GM12878 (cell line): ENCODE measurements at regions not wholly inside any gene's neighbourhood (a gene's known extent, or its start where the extent isn't known, plus 50 kb on each side); places are given as distances from the start of the nearest gene placed in this dataset.

ENCODE experiments used
- ATAC-seq: fragments of 200-7000 bp; cut with Tn5 transposase; 3 replicates; pipeline ENCODE4 v1.9.1; 2020; ENCODE audit warnings: mild to moderate bottlenecking, moderate library complexity
- BruUV-seq: library from RNA; stranded (reverse); fragments of 400-500 nt; replicated peaks from 2 replicates; lab custom pipeline; 2021; lab: Mats Ljungman, UMichigan
- CTCF ChIA-PET: fragments of 300-600 bp; sonication (Branson Sonifier 250); formaldehyde crosslinking; extraction: SDS; loops from one replicate; lab custom pipeline; 2021; ENCODE audit warnings: inconsistent platforms; lab: Yijun Ruan, JAX
- POLR2A ChIA-PET: fragments of 350-600 bp; formaldehyde crosslinking; extraction: SDS; loops from one replicate; lab custom pipeline; 2021; ENCODE audit warnings: inconsistent platforms; lab: Charles Lee
- RAD21 ChIA-PET: fragments of 300-600 bp; sonication (Branson Sonifier 250); formaldehyde crosslinking; loops from one replicate; lab custom pipeline; 2023; ENCODE audit warnings: antibody characterized with exemption; ENCODE audit not compliant: unreplicated experiment; lab: Charles Lee
- SMC1A ChIA-PET: fragments of 300-600 bp; sonication (Branson Sonifier 250); formaldehyde crosslinking; loops from one replicate; lab custom pipeline; 2023; ENCODE audit not compliant: unreplicated experiment, uncharacterized antibody; lab: Charles Lee
- DNase-seq: peaks from one replicate; pipeline ENCODE4 v3.0.0-alpha.2; 2011; ENCODE audit warnings: low read depth, low spot score
- FAIRE-seq: peaks from 3 replicates; lab custom pipeline; 2011; peaks lifted over from hg19 to GRCh38; lab: Jason Lieb, UNC
- H2AFZ ChIP-seq: 2 replicates; pipeline ENCODE4 v1.6.0; 2011; ENCODE audit warnings: low read depth, low read length, control low read depth; ENCODE audit not compliant: control insufficient read depth
- H3K27ac ChIP-seq: 2 replicates; pipeline ENCODE4 v1.5.1; 2011; ENCODE audit warnings: control low read depth; ENCODE audit not compliant: control insufficient read depth, insufficient read depth
- H3K27me3 ChIP-seq, 2 experiments: replicated peaks in 1 of 2; 2 replicates each; pipeline versions ENCODE4 v1.6.0 to v1.6.1; 2011; ENCODE audit warnings: low read length in 1 of 2; ENCODE audit not compliant: control insufficient read depth in 2 of 2, insufficient read depth in 2 of 2
- H3K36me3 ChIP-seq, 2 experiments: 2 replicates each; pipeline ENCODE4 v1.5.1; 2011; ENCODE audit warnings: low read length in 1 of 2; ENCODE audit not compliant: control insufficient read depth in 2 of 2, insufficient read depth in 2 of 2
- H3K4me1 ChIP-seq: 2 replicates; pipeline ENCODE4 v1.6.1; 2011; ENCODE audit warnings: mild to moderate bottlenecking, low read length, moderate library complexity, mixed read lengths; ENCODE audit not compliant: control insufficient read depth, insufficient read depth
- H3K4me2 ChIP-seq: 2 replicates; pipeline ENCODE4 v1.6.0; 2011; ENCODE audit warnings: control low read depth; ENCODE audit not compliant: control insufficient read depth, insufficient read depth
- H3K4me3 ChIP-seq: fragments of 200-600 bp; sonication (generic); 2 replicates; pipeline ENCODE4 v1.5.1; 2016
- H3K79me2 ChIP-seq: 2 replicates; pipeline ENCODE4 v1.6.0; 2011; ENCODE audit warnings: low read length; ENCODE audit not compliant: control insufficient read depth, insufficient read depth
- H3K9ac ChIP-seq: 2 replicates; pipeline ENCODE4 v1.8.0; 2011; ENCODE audit warnings: low read length, control low read depth, mixed read lengths; ENCODE audit not compliant: control insufficient read depth, insufficient read depth
- H3K9me3 ChIP-seq: replicated peaks from 3 replicates; pipeline ENCODE4 v1.5.1; 2011; ENCODE audit warnings: mild to moderate bottlenecking, low read length; ENCODE audit not compliant: control insufficient read depth, insufficient read depth
- H4K20me1 ChIP-seq: 2 replicates; pipeline ENCODE4 v1.6.0; 2011; ENCODE audit not compliant: control insufficient read depth, insufficient read depth
- BCL3 ChIP-seq: IDR thresholded peaks from 2 replicates; pipeline ENCODE4 v1.6.1; 2011; ENCODE audit warnings: borderline replicate concordance, low read depth, mild to moderate bottlenecking, moderate library complexity, low read length; ENCODE audit not compliant: insufficient read depth, poor library complexity, severe bottlenecking
- HSF1 ChIP-seq: fragments of 150-350 bp; IDR thresholded peaks from 2 replicates; pipeline ENCODE4 v1.6.1; 2014; ENCODE audit warnings: mild to moderate bottlenecking, low read depth, low read length
- KDM1A ChIP-seq: fragments of 200-600 bp; sonication (generic); IDR thresholded peaks from 2 replicates; pipeline ENCODE4 v1.6.1; 2016; ENCODE audit warnings: borderline replicate concordance
- POLR2A ChIP-seq: IDR thresholded peaks from 2 replicates; pipeline ENCODE4 v1.6.1; 2011; ENCODE audit warnings: low read depth, mild to moderate bottlenecking, low read length
- SRF ChIP-seq, 2 experiments: IDR thresholded peaks; 2 replicates each; pipeline ENCODE4 v1.6.1; 2011; ENCODE audit warnings: low read depth in 2 of 2, low read length in 2 of 2, mild to moderate bottlenecking in 1 of 2, moderate library complexity in 1 of 2
- TCF7 ChIP-seq: IDR thresholded peaks from 2 replicates; pipeline ENCODE4 v1.6.1; 2014; ENCODE audit warnings: antibody characterized with exemption, borderline replicate concordance
- WGBS: methylation state at CpG from one replicate; pipeline ENCODE4 v1.1.6; 2016; ENCODE audit warnings: low lambda C conversion rate; ENCODE audit not compliant: insufficient replicate concordance, insufficient coverage; ENCODE audit errors: missing lambda C conversion rate; 5-methylcytosine and 5-hydroxymethylcytosine counted together
- in situ Hi-C: fragments of 300-500 bp; cut with MboI; formaldehyde crosslinking; loops from 9 replicates; pipeline ENCODE4 v1.14.3; 2018; ENCODE audit warnings: mixed read lengths
- intact Hi-C: fragments of 100-400 bp; cut with micrococcal nuclease; formaldehyde crosslinking; loops from one replicate; pipeline ENCODE4 v1.14.2; 2022; ENCODE audit not compliant: unreplicated experiment

- DNase-seq, result no peak
- ChIA-PET CTCF (no interaction called here), RAD21 (no interaction called here), POLR2A (no interaction called here), SMC1A (interaction anchor here (1.6 kb wide), 1 partner anchor 10 kb away, joined by 8 read pairs; no protein-coding TSS in a partner anchor)
- no peak overlapping the region for H3K4me2 ChIP-seq
- in situ Hi-C loops, result no loop called here
- 32% methylated on average over 3 of the region's 3 CpGs for WGBS
- no peak overlapping the region for H3K4me3 ChIP-seq
- H3K9ac ChIP-seq, result no peak overlapping the region
- FAIRE-seq, result no peak
- H3K4me1 ChIP-seq, result no peaks in the 10 kb centered on the region
- TF ChIP-seq BCL3 (no peak), POLR2A (no peak), TCF7 (no peak)
- H3K36me3 ChIP-seq, result no peaks in the 10 kb centered on the region
- no peaks in the 10 kb centered on the region for H3K79me2 ChIP-seq
- no peaks in the 10 kb centered on the region for H4K20me1 ChIP-seq
- intact Hi-C loops, result no loop called here
- no TSS peak for BruUV-seq
- H3K27ac ChIP-seq, result no peak overlapping the region
- H2AFZ ChIP-seq, result no peak overlapping the region
- H3K27me3 ChIP-seq, result no peaks in the 10 kb centered on the region
- H3K9me3 ChIP-seq, result no peaks in the 10 kb centered on the region
- ATAC-seq, result no peak
Observed at GRCh38 chr5:109484597-109484996, 74.8 kb upstream of the PJA2 start.

GRCh38 chr5:109483395-109483971 lies 73.7 kb upstream of the PJA2 start:
- no peaks in the 10 kb centered on the region for H4K20me1 ChIP-seq
- H3K9ac ChIP-seq, result no peak overlapping the region
- ChIA-PET RAD21 (interaction anchor here (1.3 kb wide), 1 partner anchor 73 kb away, joined by 3 read pairs; the partner anchor contains the start of gene PJA2), POLR2A (no interaction called here), CTCF (interaction anchor here (1.5 kb wide), 1 partner anchor 9 kb away, joined by 5 read pairs; no protein-coding TSS in a partner anchor), SMC1A (interaction anchor here (1.6 kb wide), 1 partner anchor 9 kb away, joined by 8 read pairs; no protein-coding TSS in a partner anchor)
- FAIRE-seq (no peak), ATAC-seq (no peak), DNase-seq (no peak)
- H3K4me1 ChIP-seq, result no peaks in the 10 kb centered on the region
- no peak overlapping the region for H2AFZ ChIP-seq
- no peaks in the 10 kb centered on the region for H3K9me3 ChIP-seq
- no peak overlapping the region for H3K4me2 ChIP-seq
- no peaks in the 10 kb centered on the region for H3K27me3 ChIP-seq
- TF ChIP-seq SRF (IDR thresholded peaks at IDR 0.05; ENCODE audit: low read depth in 2 of 2, low read length in 2 of 2) (no peak), KDM1A (no peak), HSF1 (no peak)
- H3K36me3 ChIP-seq, result no peaks in the 10 kb centered on the region
- no TSS peak for BruUV-seq
- in situ Hi-C loops (no loop called here), intact Hi-C loops (no loop called here)
- H3K79me2 ChIP-seq, result no peaks in the 10 kb centered on the region
- H3K4me3 ChIP-seq, result no peak overlapping the region
- H3K27ac ChIP-seq, result no peak overlapping the region
- 46% methylated on average over 2 of the region's 2 CpGs for WGBS
